OCI-LY1 (cell line): ENCODE measurements at regions not wholly inside any gene's neighbourhood (a gene's known extent, or its start where the extent isn't known, plus 50 kb on each side); places are given as distances from the start of the nearest gene placed in this dataset.

ENCODE experiments used
- H2AFZ ChIP-seq: fragments of 200-600 bp; sonication (generic), shearing (Covaris generic); 2 replicates; pipeline ENCODE4 v1.6.0; 2014; ENCODE audit warnings: antibody characterized with exemption, mild to moderate bottlenecking, low read length
- H3F3A ChIP-seq: fragments of 200-600 bp; sonication (generic), shearing (Covaris generic); 2 replicates; pipeline ENCODE4 v1.6.0; 2014; ENCODE audit warnings: mild to moderate bottlenecking, antibody characterized with exemption, low read length, moderate library complexity; ENCODE audit not compliant: insufficient read depth
- H3K27ac ChIP-seq: fragments of 200-600 bp; sonication (generic); 2 replicates; pipeline ENCODE4 v1.5.1; 2014; ENCODE audit warnings: low read length, mixed run types, mild to moderate bottlenecking, low read depth; ENCODE audit not compliant: poor library complexity, severe bottlenecking
- H3K27me3 ChIP-seq: fragments of 200-600 bp; sonication (generic); 2 replicates; pipeline ENCODE4 v1.6.0; 2014; ENCODE audit warnings: antibody characterized with exemption, mild to moderate bottlenecking, low read length, moderate library complexity; ENCODE audit not compliant: insufficient read depth
- H3K36me3 ChIP-seq: fragments of 200-600 bp; sonication (generic); 2 replicates; pipeline ENCODE4 v1.6.1; 2014; ENCODE audit warnings: mild to moderate bottlenecking, antibody characterized with exemption, low read length, moderate library complexity, mixed read lengths; ENCODE audit not compliant: insufficient read depth
- H3K4me1 ChIP-seq: fragments of 200-600 bp; sonication (generic); 2 replicates; pipeline ENCODE4 v1.5.1; 2014; ENCODE audit warnings: mild to moderate bottlenecking, low read length, moderate library complexity; ENCODE audit not compliant: insufficient read depth, severe bottlenecking
- H3K4me2 ChIP-seq: fragments of 200-600 bp; sonication (generic), shearing (Covaris generic); 2 replicates; pipeline ENCODE4 v1.6.1; 2014; ENCODE audit warnings: low read length
- H3K4me3 ChIP-seq: fragments of 200-600 bp; sonication (generic); 2 replicates; pipeline ENCODE4 v1.5.1; 2014; ENCODE audit warnings: low read length, low read depth, mild to moderate bottlenecking, mixed read lengths; ENCODE audit not compliant: poor library complexity, severe bottlenecking
- H3K79me2 ChIP-seq: fragments of 200-600 bp; shearing (Covaris generic); 2 replicates; pipeline ENCODE4 v1.6.1; 2016; ENCODE audit warnings: mixed run types, low read length, mixed read lengths; ENCODE audit not compliant: insufficient read depth
- H3K9ac ChIP-seq: fragments of 200-600 bp; sonication (generic), shearing (Covaris generic); 2 replicates; pipeline ENCODE4 v1.6.1; 2014; ENCODE audit warnings: mild to moderate bottlenecking, low read length, mixed read lengths
- H3K9me2 ChIP-seq: fragments of 200-600 bp; sonication (generic), shearing (Covaris generic); 2 replicates; pipeline ENCODE4 v1.6.1; 2014; ENCODE audit warnings: low read depth, mild to moderate bottlenecking, low read length, mixed read lengths
- H3K9me3 ChIP-seq: fragments of 200-600 bp; shearing (Covaris generic); 2 replicates; pipeline ENCODE4 v1.6.1; 2014; ENCODE audit warnings: low read length, mixed read lengths
- H4K20me1 ChIP-seq: fragments of 200-600 bp; sonication (generic), shearing (Covaris generic); 2 replicates; pipeline ENCODE4 v1.6.0; 2016; ENCODE audit warnings: mild to moderate bottlenecking, low read length; ENCODE audit not compliant: insufficient read depth
- EZH2 ChIP-seq: fragments of 200-600 bp; sonication (generic), shearing (Covaris generic); IDR thresholded peaks from 2 replicates; pipeline ENCODE4 v1.8.0; 2017; ENCODE audit warnings: borderline replicate concordance, mixed run types, mild to moderate bottlenecking, antibody characterized with exemption, low read length, moderate library complexity, mixed read lengths
- TF ChIP-seq, protein P1 (sequence below): fragments of 200-600 bp; sonication (generic), shearing (Covaris generic); IDR thresholded peaks from 2 replicates; pipeline ENCODE4 v1.5.1; 2017; ENCODE audit warnings: mild to moderate bottlenecking, antibody characterized with exemption, low read length, moderate library complexity, mixed read lengths

DNA sequence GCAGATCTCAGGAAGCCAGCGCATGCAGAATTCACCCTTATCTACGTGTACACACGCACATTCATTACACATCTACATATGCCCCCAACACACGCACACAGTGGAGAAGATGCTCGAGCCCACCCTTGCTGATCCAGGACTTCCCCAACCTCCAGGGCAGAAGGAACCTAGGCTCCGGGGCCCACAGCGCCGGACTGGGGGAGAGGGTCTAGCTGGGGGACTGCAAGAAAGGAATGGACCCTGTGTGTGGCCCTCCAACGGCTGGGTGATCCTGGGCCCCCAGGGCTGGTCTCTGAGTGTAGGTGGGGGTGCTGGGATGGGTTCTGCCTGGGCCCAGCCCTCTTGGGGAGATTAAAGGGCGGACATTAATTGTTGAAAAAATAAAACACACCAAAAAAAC is 128.1 kb upstream of the C14orf180 start:
- Histone ChIP-seq H3K9me3 (peaks cover 5% of the 10 kb centered on the region; the same call in 1 of the 2 replicates), H3K4me2 (no peak overlapping the region), H4K20me1 (no peaks in the 10 kb centered on the region), H3F3A (no peaks in the 10 kb centered on the region), H3K36me3 (no peaks in the 10 kb centered on the region), H2AFZ (no peak overlapping the region), H3K4me1 (no peaks in the 10 kb centered on the region), H3K9me2 (no peaks in the 10 kb centered on the region), H3K27ac (no peak overlapping the region), H3K9ac (no peak overlapping the region), H3K27me3 (0 out of 2 replicates have a peak, but pooled peaks cover 5% of the 10 kb centered on the region), H3K79me2 (no peaks in the 10 kb centered on the region), H3K4me3 (no peak overlapping the region)
- TF ChIP-seq EZH2 = no peak
- TF ChIP-seq, protein P1, sequence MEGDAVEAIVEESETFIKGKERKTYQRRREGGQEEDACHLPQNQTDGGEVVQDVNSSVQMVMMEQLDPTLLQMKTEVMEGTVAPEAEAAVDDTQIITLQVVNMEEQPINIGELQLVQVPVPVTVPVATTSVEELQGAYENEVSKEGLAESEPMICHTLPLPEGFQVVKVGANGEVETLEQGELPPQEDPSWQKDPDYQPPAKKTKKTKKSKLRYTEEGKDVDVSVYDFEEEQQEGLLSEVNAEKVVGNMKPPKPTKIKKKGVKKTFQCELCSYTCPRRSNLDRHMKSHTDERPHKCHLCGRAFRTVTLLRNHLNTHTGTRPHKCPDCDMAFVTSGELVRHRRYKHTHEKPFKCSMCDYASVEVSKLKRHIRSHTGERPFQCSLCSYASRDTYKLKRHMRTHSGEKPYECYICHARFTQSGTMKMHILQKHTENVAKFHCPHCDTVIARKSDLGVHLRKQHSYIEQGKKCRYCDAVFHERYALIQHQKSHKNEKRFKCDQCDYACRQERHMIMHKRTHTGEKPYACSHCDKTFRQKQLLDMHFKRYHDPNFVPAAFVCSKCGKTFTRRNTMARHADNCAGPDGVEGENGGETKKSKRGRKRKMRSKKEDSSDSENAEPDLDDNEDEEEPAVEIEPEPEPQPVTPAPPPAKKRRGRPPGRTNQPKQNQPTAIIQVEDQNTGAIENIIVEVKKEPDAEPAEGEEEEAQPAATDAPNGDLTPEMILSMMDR = no peak

DNA sequence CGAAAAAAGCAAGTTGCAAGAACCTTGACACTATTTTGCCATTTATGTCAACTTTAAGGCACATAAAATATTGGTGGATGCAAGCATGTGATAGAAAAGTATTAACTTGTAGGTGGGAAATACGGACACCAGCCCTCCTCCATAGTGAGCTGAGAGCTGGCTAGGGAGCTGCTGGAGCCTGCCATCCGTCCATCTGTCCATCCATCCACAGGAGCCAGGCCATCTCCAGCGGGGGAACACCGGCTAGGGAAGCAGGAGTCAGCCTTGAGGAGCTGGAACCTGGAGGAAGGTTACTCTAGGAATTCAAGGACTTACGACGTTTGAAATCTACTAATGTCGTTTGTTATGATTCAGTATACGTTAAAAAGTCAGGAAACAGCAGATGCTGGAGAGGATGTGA is 120.7 kb upstream of the C14orf180 start:
- Histone ChIP-seq H3K36me3 (no peaks in the 10 kb centered on the region), H3K27ac (no peak overlapping the region), H3F3A (no peaks in the 10 kb centered on the region), H3K4me2 (no peak overlapping the region), H3K27me3 (no peaks in the 10 kb centered on the region), H3K9ac (no peak overlapping the region), H3K79me2 (no peaks in the 10 kb centered on the region), H3K4me3 (no peak overlapping the region), H2AFZ (no peak overlapping the region), H3K9me2 (no peaks in the 10 kb centered on the region), H4K20me1 (no peaks in the 10 kb centered on the region), H3K4me1 (no peaks in the 10 kb centered on the region), H3K9me3 (no peaks in the 10 kb centered on the region)
- TF ChIP-seq, protein P1 = no peak
- TF ChIP-seq EZH2 = no peak

DNA sequence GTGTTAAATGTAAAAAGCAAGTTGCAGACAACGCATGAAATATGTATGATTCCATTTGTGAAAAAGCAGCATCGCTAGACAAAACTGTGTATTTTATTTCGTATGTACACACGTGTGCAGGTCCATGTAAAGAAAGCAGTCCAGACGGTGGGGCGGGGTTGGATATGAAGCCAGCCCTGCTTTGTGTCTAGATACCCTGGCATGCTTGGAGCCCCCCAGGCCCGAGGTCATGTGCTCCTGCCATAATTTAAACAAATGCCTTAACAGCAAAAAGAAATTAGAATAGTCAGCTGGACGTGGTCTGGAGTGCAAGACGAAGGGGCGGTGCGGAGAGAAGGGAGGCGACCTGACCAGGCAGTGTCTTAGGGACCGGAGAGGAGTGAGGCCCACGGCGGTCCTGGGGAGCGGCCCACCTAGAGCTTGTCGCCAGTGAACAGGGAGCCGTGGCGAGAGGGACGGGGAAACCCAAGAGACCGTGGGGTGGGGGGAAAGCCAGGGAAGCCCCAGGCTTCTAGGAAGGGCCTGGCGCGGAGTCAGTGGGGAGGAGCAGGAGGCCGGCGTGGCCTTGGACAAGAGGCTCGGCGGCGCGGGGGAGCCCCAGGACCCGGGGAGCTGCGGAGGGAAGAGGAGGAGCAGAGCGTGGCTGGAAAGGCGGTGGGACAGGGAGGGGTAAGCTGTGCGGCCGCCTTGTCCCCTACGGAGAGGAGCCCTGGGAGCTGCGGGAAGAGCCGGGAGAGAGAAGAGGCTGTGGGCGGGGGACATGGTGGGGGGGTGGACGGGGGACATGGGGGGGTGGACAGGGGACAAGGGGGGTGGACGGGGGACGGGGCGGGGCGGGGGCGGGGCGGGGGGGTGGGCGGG is 118.5 kb upstream of the C14orf180 start:
- Histone ChIP-seq H3F3A (no peaks in the 10 kb centered on the region), H3K4me3 (no peak overlapping the region), H3K79me2 (no peaks in the 10 kb centered on the region), H4K20me1 (no peaks in the 10 kb centered on the region), H3K4me2 (no peak overlapping the region), H2AFZ (no peak overlapping the region), H3K9ac (no peak overlapping the region), H3K27ac (no peak overlapping the region), H3K27me3 (no peaks in the 10 kb centered on the region), H3K9me3 (no peaks in the 10 kb centered on the region), H3K4me1 (no peaks in the 10 kb centered on the region), H3K36me3 (no peaks in the 10 kb centered on the region), H3K9me2 (no peaks in the 10 kb centered on the region)
- no peak for TF ChIP-seq EZH2
